Activated CD4-positive, alpha-beta T cell treated with anti-CD3 and anti-CD28 coated beads, Interleukin-2, amount 10 ng/mL, durations not matched to agents 7 days and 5 days (primary cell): ENCODE measurements at regions not wholly inside any gene's neighbourhood (a gene's known extent, or its start where the extent isn't known, plus 50 kb on each side); places are given as distances from the start of the nearest gene placed in this dataset.
"Not testable (repeated sequence)": the region's sequence is repeated elsewhere in the genome, so short reads cannot be mapped to it uniquely, and the experiment has no call there.

ENCODE experiments used
- CTCF ChIA-PET: fragments of 350-600 bp; sonication (Branson Sonifier 250); formaldehyde crosslinking; loops from one replicate; lab custom pipeline; 2021; ENCODE audit warnings: antibody characterized with exemption; lab: Charles Lee
- POLR2A ChIA-PET: fragments of 350-600 bp; sonication (Branson Sonifier 250); formaldehyde crosslinking; loops from one replicate; lab custom pipeline; 2021; ENCODE audit warnings: antibody characterized with exemption; lab: Charles Lee
- DNase-seq: peaks from one replicate; pipeline ENCODE4 v3.0.0-alpha.2; 2020
- H3K27ac Mint-ChIP-seq: one replicate; pipeline ENCODE4 v1.8.0; 2021; ENCODE audit warnings: mild to moderate bottlenecking, moderate library complexity, mixed read lengths
- H3K27me3 Mint-ChIP-seq: one replicate; pipeline ENCODE4 v1.8.0; 2021; ENCODE audit warnings: mixed read lengths
- H3K36me3 Mint-ChIP-seq: one replicate; pipeline ENCODE4 v1.8.0; 2021; ENCODE audit warnings: low read depth, mixed read lengths
- H3K4me1 Mint-ChIP-seq: one replicate; pipeline ENCODE4 v1.8.0; 2021; ENCODE audit warnings: mixed read lengths
- H3K4me3 Mint-ChIP-seq: one replicate; pipeline ENCODE4 v1.8.0; 2021; ENCODE audit warnings: mild to moderate bottlenecking, moderate library complexity, mixed read lengths
- H3K9me3 Mint-ChIP-seq: one replicate; pipeline ENCODE4 v1.8.0; 2021; ENCODE audit warnings: mixed read lengths

DNA sequence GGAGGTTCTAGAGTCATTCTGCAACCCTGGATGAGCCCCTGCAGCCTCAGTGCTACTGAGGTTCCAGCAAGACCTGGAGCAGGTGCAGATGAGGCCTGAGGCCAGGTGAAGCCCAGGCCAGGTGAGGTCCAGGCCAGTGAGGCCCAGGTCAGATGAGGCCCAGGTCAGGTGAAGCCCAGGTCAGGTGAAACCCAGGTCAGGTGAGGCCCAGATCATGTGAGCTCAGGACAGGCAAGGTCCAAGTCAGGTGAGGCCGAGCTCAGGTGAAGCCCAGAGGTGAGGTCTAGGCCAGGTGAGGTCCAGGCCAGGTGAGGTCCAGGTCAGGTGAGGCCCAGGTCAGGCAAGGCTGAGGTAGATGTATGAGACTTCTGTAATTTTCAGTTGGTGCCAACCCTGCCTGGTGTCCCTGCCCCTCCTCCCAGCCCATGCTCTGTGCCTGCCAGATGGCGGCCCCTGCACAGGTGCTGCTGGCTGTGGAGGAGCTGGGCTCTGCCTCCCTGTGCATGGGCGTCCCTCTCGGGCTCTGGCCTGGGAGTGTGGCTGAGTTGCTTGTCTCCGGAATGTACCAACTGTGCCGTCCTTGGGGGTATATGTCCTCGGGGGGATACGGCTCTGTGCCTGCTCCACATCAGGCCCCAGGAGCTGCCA lies 388.5 kb downstream of the TMEM121 start:
- Mint-ChIP-seq H3K4me1 (no peaks in the 10 kb centered on the region), H3K27me3 (peaks cover 5% of the 10 kb centered on the region), H3K27ac (no peak overlapping the region), H3K4me3 (no peak overlapping the region), H3K36me3 (no peaks in the 10 kb centered on the region), H3K9me3 (peaks cover 11% of the 10 kb centered on the region)
- CTCF ChIA-PET = no interaction called here
- DNase-seq = no peak
- POLR2A ChIA-PET = no interaction called here

DNA sequence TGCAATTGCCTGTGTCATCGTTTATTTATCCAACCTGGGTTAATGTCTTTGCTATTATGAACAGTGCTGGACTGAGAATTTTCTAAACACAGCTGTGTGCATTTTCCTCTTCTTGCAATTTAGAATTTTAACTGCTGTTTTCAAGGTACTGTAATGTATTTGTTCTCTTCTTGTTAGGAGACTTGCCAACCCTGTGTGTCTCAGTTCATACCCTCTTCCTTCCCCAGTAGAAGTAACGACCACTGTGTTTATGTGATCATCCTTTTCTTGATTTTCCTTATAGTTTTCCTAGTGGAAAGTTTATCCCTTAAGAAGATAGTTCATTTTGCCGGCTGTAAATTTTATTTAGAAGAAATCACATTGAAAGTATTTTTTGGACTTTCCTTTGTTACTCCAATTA lies 389.2 kb downstream of the TMEM121 start:
- CTCF ChIA-PET, POLR2A ChIA-PET, H3K36me3 Mint-ChIP-seq, H3K27me3 Mint-ChIP-seq, H3K4me1 Mint-ChIP-seq, H3K27ac Mint-ChIP-seq, H3K4me3 Mint-ChIP-seq, DNase-seq: not testable (repeated sequence)
- H3K9me3 Mint-ChIP-seq = peaks cover 11% of the 10 kb centered on the region

DNA sequence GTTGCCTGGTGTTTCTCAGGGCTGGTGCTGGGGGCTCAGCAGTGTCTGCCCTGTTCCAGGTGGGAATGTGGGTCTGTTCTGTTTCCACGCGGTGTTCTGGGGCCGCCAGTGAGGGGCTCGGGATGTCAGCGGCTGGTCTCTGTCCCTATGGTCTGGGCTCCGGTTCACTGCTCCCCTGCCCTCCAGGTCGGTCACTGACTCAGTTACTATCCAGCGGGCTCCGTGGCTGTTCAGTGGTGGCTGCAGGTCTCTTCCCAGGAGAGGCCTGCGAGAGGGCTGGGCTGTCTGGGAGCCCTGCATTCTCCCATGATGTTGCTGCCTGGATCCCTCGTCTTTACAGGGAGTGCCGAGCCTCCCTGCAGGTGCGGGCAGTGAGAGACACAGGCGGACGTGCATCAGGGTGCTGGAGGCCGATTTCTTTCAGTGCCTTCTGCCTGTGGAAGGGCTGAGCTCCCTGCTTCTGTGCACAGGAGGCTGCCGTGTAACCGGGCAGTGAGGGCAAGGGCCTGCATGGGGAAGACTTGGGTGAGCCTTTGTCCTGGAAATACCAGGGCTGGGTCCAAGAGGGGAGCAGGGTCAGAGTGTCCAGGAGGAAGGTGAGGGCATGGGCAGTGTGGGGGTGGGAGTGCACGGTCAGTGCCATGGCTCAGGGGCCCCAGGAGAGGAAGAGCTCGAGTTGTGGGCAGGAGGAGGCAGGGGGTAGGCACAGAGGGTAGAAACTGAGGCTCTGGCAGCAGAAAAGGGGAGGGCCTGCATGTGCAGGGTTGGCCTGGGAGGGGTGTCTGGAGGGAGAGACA lies 391.0 kb downstream of the TMEM121 start:
- H3K36me3 Mint-ChIP-seq, H3K4me3 Mint-ChIP-seq, H3K4me1 Mint-ChIP-seq, DNase-seq, H3K27me3 Mint-ChIP-seq, POLR2A ChIA-PET, H3K27ac Mint-ChIP-seq, CTCF ChIA-PET: not testable (repeated sequence)
- H3K9me3 Mint-ChIP-seq = peaks cover 11% of the 10 kb centered on the region

DNA sequence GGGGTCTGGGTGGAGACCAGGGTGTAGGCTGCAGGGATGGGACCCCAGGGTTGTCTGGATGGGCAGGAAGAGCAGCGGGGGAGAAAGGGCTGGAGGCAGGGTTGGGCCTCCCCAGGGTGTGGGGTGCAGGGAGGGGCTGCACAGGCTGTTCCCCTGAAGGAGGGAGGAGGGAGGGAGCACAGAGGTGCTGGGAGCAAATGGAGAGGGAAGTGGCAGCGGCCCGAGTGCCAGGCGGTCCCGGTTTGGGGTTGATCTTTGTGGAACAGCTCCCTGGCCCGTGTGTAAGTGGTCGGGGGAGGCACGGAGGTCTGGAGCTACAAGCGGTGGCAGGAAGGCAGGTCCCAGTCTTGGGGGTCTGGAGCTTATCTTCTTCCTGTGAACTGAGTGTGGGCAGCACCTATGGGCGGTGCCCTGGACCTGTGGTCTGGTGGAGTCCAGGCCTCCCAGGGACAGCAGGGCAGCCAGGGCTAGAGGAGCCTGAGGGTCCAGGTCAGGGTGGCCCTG lies 391.6 kb downstream of the TMEM121 start:
- Mint-ChIP-seq H3K36me3 (no peaks in the 10 kb centered on the region), H3K27ac (no peak overlapping the region), H3K9me3 (peaks cover 11% of the 10 kb centered on the region), H3K4me3 (no peak overlapping the region), H3K4me1 (no peaks in the 10 kb centered on the region), H3K27me3 (peaks cover 3% of the 10 kb centered on the region)
- no peak for DNase-seq
- POLR2A ChIA-PET = no interaction called here
- CTCF ChIA-PET = no interaction called here

DNA sequence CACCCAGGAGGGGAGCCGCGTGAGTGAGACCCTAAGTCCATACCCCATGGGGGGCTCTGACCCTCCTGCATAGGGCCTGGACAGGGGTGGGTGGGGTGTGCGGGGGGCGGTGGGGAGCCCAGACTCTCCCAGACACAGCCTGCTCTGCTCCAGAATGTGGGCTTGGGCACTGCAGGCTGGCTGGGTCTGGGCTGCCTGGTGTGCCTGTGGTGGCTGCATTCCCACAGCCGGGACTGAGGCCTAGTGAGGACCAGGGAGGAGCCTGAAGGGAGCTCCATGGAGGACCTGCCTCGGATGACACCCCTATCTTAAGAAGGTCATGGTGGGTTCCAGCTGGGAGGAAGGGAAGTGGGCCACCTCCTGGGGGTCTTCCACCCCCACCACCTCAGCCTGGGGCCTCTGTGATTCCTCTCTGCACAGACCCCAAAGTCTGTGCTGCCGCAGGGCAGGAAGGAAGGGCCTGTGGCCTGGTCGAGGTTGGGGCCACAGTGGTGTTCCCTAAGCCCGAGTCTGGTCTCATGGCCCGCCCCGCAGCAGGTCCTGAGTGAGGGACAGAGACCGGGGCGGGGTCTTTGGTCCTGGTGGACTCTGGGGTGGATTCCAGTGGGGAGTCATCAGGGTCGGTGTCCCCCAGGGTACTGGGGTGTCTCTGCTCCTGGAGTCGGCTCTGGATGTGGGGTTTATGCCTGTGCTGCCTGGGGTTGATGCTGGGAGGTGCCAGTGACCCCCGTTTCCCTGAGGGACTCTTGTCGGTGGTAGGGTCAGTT lies 392.3 kb downstream of the TMEM121 start:
- H3K9me3 Mint-ChIP-seq = peaks cover 11% of the 10 kb centered on the region
- no peak overlapping the region for H3K27ac Mint-ChIP-seq
- no peak for DNase-seq
- no peaks in the 10 kb centered on the region for H3K36me3 Mint-ChIP-seq
- H3K4me1 Mint-ChIP-seq = no peaks in the 10 kb centered on the region
- H3K4me3 Mint-ChIP-seq = no peak overlapping the region
- ChIA-PET CTCF (no interaction called here), POLR2A (no interaction called here)
- peaks cover 5% of the 10 kb centered on the region for H3K27me3 Mint-ChIP-seq

DNA sequence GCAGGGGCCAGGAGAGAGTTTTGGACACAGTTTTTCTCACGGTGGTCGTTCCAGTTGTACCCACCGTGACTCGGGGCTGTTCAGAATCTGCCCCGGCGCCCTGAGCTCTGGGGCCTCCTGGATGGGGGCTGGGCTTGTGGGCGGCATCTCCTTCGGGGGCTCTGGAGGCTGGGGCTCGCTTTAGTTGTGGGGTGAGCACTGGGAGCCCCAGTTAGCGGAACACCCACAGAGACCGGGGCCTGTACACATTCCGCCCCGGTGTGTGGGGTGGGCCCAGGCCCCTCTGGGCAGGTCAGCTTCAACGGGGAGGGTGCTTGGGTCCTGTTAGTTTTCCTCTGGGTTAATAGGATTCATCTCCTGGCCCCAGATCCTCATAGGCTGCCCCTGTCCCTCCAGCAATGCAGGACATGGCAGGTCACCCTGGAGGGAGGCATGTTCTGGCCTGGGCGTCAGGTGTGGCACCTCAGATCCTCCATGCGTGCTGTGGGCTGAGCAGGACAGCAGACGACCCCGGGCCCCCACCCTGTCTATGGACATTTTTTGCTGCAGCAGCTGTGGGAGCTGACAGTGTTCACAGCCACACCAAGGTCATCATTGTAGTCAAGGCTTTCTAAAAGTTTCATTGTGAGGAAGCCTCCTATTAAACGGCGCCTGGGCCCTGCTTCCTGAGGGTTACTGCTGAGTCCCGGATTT lies 393.2 kb downstream of the TMEM121 start:
- Mint-ChIP-seq H3K4me3 (no peak overlapping the region), H3K36me3 (no peaks in the 10 kb centered on the region), H3K27me3 (peaks cover 5% of the 10 kb centered on the region), H3K4me1 (no peaks in the 10 kb centered on the region), H3K27ac (no peak overlapping the region), H3K9me3 (peaks cover 13% of the 10 kb centered on the region)
- no peak for DNase-seq
- ChIA-PET POLR2A (no interaction called here), CTCF (no interaction called here)

DNA sequence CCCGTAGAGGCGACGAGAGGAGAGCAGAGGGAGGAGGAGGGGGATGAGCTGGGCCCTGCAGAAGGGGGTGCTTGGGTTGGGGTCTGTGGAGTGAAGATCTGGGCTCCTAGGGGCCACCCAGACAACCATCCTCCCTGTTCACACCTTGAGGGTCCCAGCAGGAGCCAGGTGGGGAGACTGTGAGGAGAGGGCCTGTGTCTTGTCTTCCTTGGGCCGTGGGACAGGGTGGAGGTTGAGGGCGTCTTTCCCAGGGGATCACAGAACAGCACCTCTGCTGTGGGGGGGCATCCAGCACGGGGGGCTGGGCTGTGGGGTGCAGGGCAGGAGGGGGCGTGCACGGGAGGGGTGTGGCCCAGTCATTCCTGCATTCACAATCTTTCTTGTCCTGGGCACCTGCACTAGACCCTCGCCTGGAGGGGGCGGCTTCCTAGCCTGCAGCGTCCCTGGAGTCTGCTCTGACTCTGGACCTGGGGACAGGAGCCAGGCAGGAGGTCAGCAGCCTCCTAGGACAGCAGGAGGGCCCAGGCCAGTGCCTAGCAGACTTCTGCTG lies 393.8 kb downstream of the TMEM121 start:
- CTCF ChIA-PET, H3K36me3 Mint-ChIP-seq, H3K4me1 Mint-ChIP-seq, POLR2A ChIA-PET, H3K27me3 Mint-ChIP-seq, DNase-seq, H3K4me3 Mint-ChIP-seq, H3K27ac Mint-ChIP-seq: not testable (repeated sequence)
- peaks cover 13% of the 10 kb centered on the region for H3K9me3 Mint-ChIP-seq

DNA sequence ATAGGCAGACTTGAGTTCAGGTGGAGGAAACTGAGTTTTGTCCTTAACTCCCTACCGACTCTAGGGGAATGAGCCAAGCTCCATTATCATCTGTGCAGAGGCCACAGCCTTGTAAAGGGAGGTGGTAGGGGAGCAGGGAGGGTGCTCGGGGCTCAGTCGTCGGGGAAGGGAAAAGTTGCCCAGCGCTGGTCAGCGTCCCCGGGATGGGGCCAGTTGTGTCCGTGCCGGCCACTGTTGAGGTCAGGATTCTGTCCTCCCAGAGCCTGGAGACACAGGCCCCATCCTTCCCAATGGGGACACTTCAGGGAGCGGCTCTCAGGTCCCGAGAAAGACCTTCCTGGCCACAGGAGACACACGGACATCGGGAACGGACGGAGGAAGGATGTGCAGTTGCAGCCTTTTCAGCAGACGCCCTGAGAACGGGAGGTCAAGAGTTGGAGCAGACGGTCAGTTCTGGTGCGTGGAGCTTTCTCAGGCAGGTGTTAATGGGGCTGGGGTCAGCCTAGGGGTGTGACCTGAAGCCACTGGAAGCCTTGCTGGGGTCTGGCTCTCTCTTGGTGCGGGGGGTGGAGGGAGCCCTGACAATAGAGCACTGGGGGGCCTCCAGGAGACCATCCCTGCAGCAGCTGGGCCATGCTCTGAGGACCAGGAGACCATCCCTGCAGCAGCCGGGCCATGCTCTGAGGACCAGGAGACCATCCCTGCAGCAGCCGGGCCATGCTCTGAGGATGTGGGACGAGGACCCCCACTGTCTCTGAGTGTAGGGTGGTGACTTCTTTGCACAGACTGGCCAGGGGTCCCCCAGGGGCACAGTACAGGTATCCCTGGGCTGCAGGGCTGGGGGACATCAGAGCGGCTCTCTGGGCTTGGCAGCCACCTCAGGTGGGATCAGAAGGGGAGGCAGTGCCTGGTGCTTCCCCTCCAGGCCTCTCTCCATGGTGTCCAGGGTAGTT lies 394.7 kb downstream of the TMEM121 start:
- H3K4me1 Mint-ChIP-seq, H3K27me3 Mint-ChIP-seq, H3K4me3 Mint-ChIP-seq, H3K27ac Mint-ChIP-seq, H3K36me3 Mint-ChIP-seq, DNase-seq, CTCF ChIA-PET, H3K9me3 Mint-ChIP-seq, POLR2A ChIA-PET: not testable (repeated sequence)

DNA sequence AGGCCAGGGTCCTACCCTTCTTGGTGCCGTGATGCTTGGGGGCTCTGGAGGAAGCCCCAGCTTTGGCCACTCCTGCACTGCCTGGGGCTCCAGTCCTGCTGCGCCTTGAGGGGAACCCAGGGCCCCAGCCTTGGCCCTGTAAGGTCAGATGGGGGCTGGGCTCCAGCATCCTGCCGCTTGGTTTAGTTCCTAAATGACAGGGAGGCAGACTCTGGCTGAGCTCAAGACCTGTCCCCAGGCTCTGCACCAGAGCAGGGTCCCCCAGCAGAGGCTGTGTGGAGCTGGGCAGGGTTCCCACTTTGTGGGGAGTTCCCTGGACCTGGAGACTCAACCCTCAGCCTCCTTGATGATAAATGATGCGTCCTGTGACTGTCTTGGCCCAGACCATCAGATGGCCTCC lies 395.4 kb downstream of the TMEM121 start:
- DNase-seq, POLR2A ChIA-PET, H3K36me3 Mint-ChIP-seq, H3K9me3 Mint-ChIP-seq, H3K4me1 Mint-ChIP-seq, H3K27me3 Mint-ChIP-seq, H3K27ac Mint-ChIP-seq, H3K4me3 Mint-ChIP-seq, CTCF ChIA-PET: not testable (repeated sequence)

DNA sequence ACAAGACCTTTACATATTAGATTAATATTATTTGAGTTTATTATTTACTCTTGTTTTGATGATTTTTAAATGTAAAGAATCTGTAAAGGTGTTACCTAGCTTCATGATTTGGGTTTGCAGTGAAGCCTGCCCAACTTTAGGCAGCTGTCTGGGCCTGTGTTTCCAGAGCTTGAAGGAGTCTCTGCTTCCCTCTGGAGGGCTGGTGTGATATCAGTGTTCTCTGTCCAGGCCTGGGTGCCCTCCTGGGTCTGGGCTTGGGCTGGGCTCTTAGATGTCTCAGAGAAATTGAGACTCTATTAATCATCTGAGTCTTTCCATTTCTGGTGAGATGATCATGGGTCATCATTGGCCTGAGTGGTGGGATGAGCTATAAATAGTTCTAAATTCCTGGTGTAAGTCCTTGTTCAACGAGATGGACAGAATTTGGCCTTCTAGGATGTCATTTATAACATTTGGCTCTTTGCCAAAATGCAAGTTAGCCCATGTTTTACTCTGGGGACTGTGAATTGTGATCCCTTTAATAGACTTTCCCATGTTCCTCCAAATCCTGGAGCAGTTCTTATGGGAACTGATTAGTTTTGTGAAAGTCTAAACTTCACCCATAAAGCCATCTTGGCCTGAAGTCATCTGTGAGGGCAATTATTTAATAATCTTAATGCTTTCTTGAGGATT lies 397.3 kb downstream of the TMEM121 start:
- H3K27me3 Mint-ChIP-seq, POLR2A ChIA-PET, DNase-seq, H3K36me3 Mint-ChIP-seq, H3K4me3 Mint-ChIP-seq, H3K27ac Mint-ChIP-seq, H3K9me3 Mint-ChIP-seq, H3K4me1 Mint-ChIP-seq, CTCF ChIA-PET: not testable (repeated sequence)

DNA sequence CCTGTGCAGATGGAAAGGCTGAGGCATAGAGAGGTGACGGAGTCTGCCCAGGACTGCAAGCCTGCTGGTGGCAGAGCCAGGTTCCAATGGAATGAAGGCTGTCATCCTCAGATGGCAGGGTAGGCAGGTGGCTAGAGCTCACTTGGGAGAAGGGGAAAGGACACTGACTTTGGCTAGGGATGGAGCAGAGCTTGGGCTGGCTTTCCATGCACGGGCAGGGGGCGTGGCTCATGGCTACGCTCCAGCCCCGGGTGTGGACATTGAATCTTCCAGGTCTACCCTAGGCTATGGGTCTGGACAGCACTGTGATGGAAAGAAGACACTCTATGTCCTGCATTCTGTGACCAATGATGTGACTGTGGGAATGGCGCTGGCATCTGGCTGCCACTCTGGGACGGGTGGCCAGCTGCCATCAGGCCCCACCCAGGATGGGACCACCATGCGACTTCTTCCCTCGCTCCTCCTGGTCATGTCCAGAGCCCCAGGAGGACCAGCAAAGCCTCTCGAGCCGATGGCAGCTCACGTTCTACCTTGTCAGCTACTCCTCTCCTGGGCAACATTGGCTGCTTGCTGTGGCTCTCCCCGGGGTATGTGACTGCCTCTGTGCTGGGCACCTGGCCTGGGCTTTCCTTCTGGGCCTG lies 398.7 kb downstream of the TMEM121 start:
- peaks cover 2% of the 10 kb centered on the region for H3K9me3 Mint-ChIP-seq
- no peak for DNase-seq
- CTCF ChIA-PET = no interaction called here
- POLR2A ChIA-PET = no interaction called here
- H3K27me3 Mint-ChIP-seq = peaks cover 6% of the 10 kb centered on the region
- H3K36me3 Mint-ChIP-seq = no peaks in the 10 kb centered on the region
- H3K27ac Mint-ChIP-seq = no peak overlapping the region
- H3K4me1 Mint-ChIP-seq = no peaks in the 10 kb centered on the region
- no peak overlapping the region for H3K4me3 Mint-ChIP-seq
